Right lobe of liver (tissue), 6 donors: ENCODE measurements at regions not wholly inside any gene's neighbourhood (a gene's known extent, or its start where the extent isn't known, plus 50 kb on each side); places are given as distances from the start of the nearest gene placed in this dataset.

ENCODE experiments used
- ATAC-seq, 4 donors: fragments of 200-7000 bp; cut with Tn5 transposase; one replicate each; pipeline ENCODE4 v1.9.1; 2020; ENCODE audit warnings: mild to moderate bottlenecking in 4 of 4, moderate library complexity in 4 of 4
- DNase-seq, 3 donors: peaks; one replicate each; pipeline ENCODE4 v3.0.0-alpha.2; 2020
- H3K27ac ChIP-seq, 3 donors: fragments of 200-600 bp; one replicate each; pipeline ENCODE4 v1.8.0; 2022
- H3K27me3 ChIP-seq, 2 donors: fragments of 200-600 bp; one replicate each; pipeline ENCODE4 v1.8.0; 2022
- H3K36me3 ChIP-seq, 4 donors: fragments of 200-600 bp; sonication (generic) in 1 of 4; one replicate each; pipeline versions ENCODE4 v1.5.1 to v1.8.0; 2017 to 2022; ENCODE audit warnings: control low read depth in 1 of 4
- H3K4me1 ChIP-seq, 4 donors: fragments of 200-600 bp; sonication (generic) in 1 of 4; one replicate each; pipeline versions ENCODE4 v1.5.1 to v1.8.0; 2017 to 2022; ENCODE audit warnings: control low read depth in 1 of 4
- H3K4me3 ChIP-seq, 3 donors: fragments of 200-600 bp; one replicate each; pipeline ENCODE4 v1.8.0; 2022
- H3K9me3 ChIP-seq, 4 donors: fragments of 200-600 bp; sonication (generic) in 1 of 4; one replicate each; pipeline versions ENCODE4 v1.5.1 to v1.8.0; 2017 to 2022; ENCODE audit warnings: control low read depth in 1 of 4
- POLR2A ChIP-seq: fragments of 450-650 bp; IDR thresholded peaks from one replicate; pipeline ENCODE4 v1.6.1; 2017; ENCODE audit warnings: antibody characterized with exemption, mild to moderate bottlenecking
- WGBS: methylation state at CpG from one replicate; pipeline ENCODE4 v1.1.6; 2018; ENCODE audit warnings: low coverage, low lambda C conversion rate; ENCODE audit not compliant: insufficient coverage; ENCODE audit errors: missing lambda C conversion rate; 5-methylcytosine and 5-hydroxymethylcytosine counted together
- intact Hi-C, 2 donors: fragments of 100-400 bp; cut with DNase I; formaldehyde crosslinking; loops; one replicate each; pipeline versions ENCODE4 v1.11.2 to v1.14.1; 2022
- TF ChIP-seq, protein P1 (sequence below), 4 donors: fragments of 200-600 bp in 3 of 4; fragments of 450-650 bp in 1 of 4; IDR thresholded peaks; one replicate each; pipeline versions ENCODE4 v1.5.1 to v1.8.0; 2016 to 2022; ENCODE audit warnings: antibody characterized with exemption in 4 of 4, mild to moderate bottlenecking in 2 of 4
- donor health status: DM: no; HTN: yes; CAD: no.
- donor health status: DM: no; HTN: no; CAD: no.
- donor health status: DM: no; HTN: no; CAD: no.
- donor health status: DM: no; HTN: yes; CAD: no.
- donor health status: DM: no; HTN: yes; CAD: no.

DNA sequence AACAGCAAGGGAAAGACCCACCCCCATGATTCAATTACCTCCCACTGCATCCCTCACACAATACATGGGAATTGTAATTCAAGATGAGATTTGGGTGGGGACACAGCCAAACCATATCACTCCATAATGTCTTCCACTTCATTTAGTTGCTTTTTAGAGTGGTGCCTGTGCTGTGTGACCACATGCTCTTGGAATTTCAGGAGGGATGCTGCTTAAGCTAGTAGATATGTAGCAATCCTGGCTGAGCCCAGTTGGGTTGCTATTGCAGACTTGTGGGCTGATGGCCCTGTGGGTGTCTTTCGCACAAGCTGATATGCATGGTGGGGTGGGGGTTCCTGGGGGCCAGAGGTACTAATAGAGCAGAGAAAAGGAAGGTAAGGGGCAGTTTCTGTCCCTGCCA lies 160.4 kb upstream of the SYT6 start:
- Histone ChIP-seq H3K36me3 (no peaks in the 10 kb centered on the region), H3K4me1 (no peaks in the 10 kb centered on the region), H3K4me3 (no peak overlapping the region), H3K27ac (no peak overlapping the region), H3K27me3 (peaks cover 0 to 3% of the 10 kb centered on the region in 2 donors), H3K9me3 (no peaks in the 10 kb centered on the region)
- no peak for TF ChIP-seq POLR2A
- TF ChIP-seq, protein P1, sequence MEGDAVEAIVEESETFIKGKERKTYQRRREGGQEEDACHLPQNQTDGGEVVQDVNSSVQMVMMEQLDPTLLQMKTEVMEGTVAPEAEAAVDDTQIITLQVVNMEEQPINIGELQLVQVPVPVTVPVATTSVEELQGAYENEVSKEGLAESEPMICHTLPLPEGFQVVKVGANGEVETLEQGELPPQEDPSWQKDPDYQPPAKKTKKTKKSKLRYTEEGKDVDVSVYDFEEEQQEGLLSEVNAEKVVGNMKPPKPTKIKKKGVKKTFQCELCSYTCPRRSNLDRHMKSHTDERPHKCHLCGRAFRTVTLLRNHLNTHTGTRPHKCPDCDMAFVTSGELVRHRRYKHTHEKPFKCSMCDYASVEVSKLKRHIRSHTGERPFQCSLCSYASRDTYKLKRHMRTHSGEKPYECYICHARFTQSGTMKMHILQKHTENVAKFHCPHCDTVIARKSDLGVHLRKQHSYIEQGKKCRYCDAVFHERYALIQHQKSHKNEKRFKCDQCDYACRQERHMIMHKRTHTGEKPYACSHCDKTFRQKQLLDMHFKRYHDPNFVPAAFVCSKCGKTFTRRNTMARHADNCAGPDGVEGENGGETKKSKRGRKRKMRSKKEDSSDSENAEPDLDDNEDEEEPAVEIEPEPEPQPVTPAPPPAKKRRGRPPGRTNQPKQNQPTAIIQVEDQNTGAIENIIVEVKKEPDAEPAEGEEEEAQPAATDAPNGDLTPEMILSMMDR (IDR thresholded peaks at IDR 0.05) = no peak
- DNase-seq (no peak), ATAC-seq (no peak)
- WGBS = 83% methylated on average over 1 of the region's 1 CpG
- intact Hi-C loops = no loop called here

DNA sequence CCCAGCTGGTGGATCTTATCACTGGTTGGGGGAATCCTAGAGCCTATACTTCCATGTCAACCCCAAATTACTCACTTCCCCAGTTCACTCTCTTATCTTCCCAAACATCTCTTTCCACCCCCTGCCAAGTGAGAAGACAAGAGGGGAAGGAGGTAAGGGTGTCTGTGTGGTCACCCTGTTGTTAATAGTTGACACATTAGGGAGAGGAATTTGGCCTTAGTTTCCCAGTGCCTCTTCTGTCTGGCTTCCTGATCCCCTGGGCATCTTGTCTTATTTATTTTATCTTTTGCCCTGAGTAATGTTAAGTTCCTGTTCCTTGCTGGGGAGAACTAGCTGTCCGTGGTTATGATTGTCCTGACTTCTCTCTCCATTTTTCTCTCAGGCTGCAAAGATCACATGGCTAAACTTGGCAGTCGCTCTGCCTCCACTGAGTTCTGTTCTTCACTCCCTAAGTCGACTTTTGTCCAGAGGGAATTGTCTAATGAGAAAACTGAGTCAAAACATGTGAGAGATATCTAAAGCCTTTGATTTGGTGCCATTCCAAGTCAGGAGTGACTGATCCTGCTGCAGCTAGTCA lies 157.1 kb upstream of the SYT6 start:
- H3K9me3 ChIP-seq = no peaks in the 10 kb centered on the region
- H3K27ac ChIP-seq = no peak overlapping the region
- no peaks in the 10 kb centered on the region for H3K4me1 ChIP-seq
- DNase-seq (no peak), ATAC-seq (no peak)
- TF ChIP-seq, protein P1 (IDR thresholded peaks at IDR 0.05) = no peak
- no peak for TF ChIP-seq POLR2A
- intact Hi-C loops = no loop called here
- H3K36me3 ChIP-seq = no peaks in the 10 kb centered on the region
- WGBS = 16% methylated on average over 3 of the region's 3 CpGs
- no peak overlapping the region for H3K4me3 ChIP-seq
- H3K27me3 ChIP-seq = no peaks in the 10 kb centered on the region

DNA sequence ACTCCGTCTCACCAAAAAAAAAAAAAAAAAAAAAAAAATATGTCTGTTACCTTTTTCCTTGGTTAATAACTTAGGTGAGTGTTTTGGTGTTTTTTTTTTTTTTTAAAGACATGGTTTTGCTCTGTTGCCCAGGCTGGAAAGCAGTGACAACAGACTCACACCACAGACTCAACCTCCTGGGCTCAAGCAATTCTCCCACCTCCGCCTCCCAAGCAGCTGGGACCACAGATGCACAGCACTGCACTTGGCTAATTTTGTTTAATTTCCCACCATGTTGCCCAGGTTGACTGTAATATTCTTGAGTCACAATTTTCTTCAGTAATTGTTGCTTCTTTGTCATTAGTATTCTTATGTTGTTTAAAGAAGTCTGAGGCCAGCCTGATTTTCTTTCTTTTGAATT lies 149.2 kb upstream of the SYT6 start:
- H3K27me3 ChIP-seq = no peaks in the 10 kb centered on the region
- no peak for ATAC-seq
- no peak overlapping the region for H3K4me3 ChIP-seq
- no peak for DNase-seq
- intact Hi-C loops = no loop called here
- no peak overlapping the region for H3K27ac ChIP-seq
- TF ChIP-seq POLR2A = no peak
- no peaks in the 10 kb centered on the region for H3K36me3 ChIP-seq
- no peaks in the 10 kb centered on the region for H3K4me1 ChIP-seq
- no peaks in the 10 kb centered on the region for H3K9me3 ChIP-seq
- 67% methylated on average over 1 of the region's 2 CpGs for WGBS

DNA sequence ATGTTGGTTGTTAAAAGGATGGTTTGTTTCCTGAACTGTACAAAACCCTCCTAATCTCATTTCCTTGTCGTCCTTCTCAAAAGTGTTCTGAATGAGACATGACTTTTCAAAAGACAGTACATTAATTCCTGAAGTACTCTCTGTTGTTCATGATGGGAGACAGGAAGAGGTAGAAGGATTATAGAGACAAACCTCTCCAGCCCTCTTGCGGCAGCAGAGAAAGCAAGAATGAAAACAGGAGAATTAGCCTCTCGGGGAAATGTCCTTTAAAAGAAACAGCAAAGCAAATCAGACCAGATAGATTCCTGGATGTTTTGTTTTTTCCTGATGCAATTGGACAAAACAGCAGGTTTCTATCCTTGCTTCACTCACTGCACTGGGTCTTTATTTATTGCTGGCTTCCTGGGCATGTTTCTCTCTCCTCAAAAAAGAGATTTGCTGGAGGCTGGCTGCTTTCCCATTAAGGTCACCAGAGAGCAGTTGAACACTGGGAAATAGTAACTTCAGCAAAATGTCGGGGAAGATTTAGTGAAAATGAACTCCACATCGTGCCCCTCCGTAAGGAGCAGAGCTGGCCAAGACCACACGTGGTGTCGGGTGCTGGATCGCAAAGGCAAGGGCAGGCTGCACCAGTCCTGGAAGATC lies 145.8 kb upstream of the SYT6 start:
- no peaks in the 10 kb centered on the region for H3K9me3 ChIP-seq
- WGBS = 47% methylated on average over 9 of the region's 9 CpGs
- intact Hi-C loops = no loop called here
- DNase-seq (no peak), ATAC-seq (no peak)
- H3K27me3 ChIP-seq = no peaks in the 10 kb centered on the region
- H3K4me1 ChIP-seq = no peaks in the 10 kb centered on the region
- H3K36me3 ChIP-seq = no peaks in the 10 kb centered on the region
- H3K4me3 ChIP-seq = no peak overlapping the region
- TF ChIP-seq POLR2A = no peak
- TF ChIP-seq, protein P1 (IDR thresholded peaks at IDR 0.05) = no peak
- H3K27ac ChIP-seq = no peak overlapping the region

DNA sequence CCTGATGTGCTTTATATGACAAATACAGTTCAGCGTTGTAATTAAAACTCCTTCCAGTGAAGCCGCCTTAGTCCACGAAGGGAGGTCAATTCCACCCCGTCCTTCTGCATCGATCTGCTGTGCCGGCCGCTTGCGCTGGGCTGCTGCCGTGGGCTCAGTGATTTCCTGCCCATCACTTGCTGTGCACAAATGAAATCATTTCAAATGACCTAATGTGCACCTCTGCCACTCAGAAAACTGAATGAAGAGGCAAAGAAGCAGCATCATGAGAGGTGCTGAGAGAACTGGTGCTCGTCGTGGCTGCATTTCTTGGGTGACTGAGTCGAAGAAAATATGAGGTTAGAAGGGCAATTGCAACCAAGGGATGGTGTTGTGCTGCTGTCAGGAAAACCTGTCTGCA lies 144.3 kb upstream of the SYT6 start:
- no peak for ATAC-seq
- H3K4me1 ChIP-seq = no peaks in the 10 kb centered on the region
- no peaks in the 10 kb centered on the region for H3K36me3 ChIP-seq
- TF ChIP-seq, protein P1 (IDR thresholded peaks at IDR 0.05) = no peak
- no peak for TF ChIP-seq POLR2A
- no peak for DNase-seq
- WGBS = 78% methylated on average over 12 of the region's 12 CpGs
- H3K27ac ChIP-seq = no peak overlapping the region
- H3K27me3 ChIP-seq = no peaks in the 10 kb centered on the region
- no peak overlapping the region for H3K4me3 ChIP-seq
- H3K9me3 ChIP-seq = no peaks in the 10 kb centered on the region
- intact Hi-C loops = no loop called here
